MM.1S (cell line): ENCODE measurements at regions not wholly inside any gene's neighbourhood (a gene's known extent, or its start where the extent isn't known, plus 50 kb on each side); places are given as distances from the start of the nearest gene placed in this dataset.

Experiments used
- CTCF ChIP-seq: fragments of 300-600 bp; sonication (generic); IDR thresholded peaks from 2 replicates; pipeline ENCODE4 v1.5.1; 2016; ENCODE audit warnings: antibody characterized with exemption, low read length, mixed read lengths
- EZH2 ChIP-seq: fragments of 300-600 bp; sonication (generic); optimal IDR thresholded peaks from 2 replicates; pipeline ENCODE3; 2017; ENCODE audit warnings: low read depth, mild to moderate bottlenecking, antibody characterized with exemption, low read length, mixed read lengths
- EZH2phosphoT487 ChIP-seq: fragments of 300-600 bp; sonication (generic); IDR thresholded peaks from 2 replicates; pipeline ENCODE4 v1.6.1; 2018; ENCODE audit warnings: antibody characterized with exemption, low read length

- TF ChIP-seq CTCF (no peak), EZH2 (no peak), EZH2phosphoT487 (no peak)
Observed at GRCh38 chr6:105806486-105806920, 279.6 kb upstream of the PRDM1 start.
